DND-41 (cell line): ENCODE measurements at regions not wholly inside any gene's neighbourhood (a gene's known extent, or its start where the extent isn't known, plus 50 kb on each side); places are given as distances from the start of the nearest gene placed in this dataset.

ENCODE experiments used
- ATAC-seq: fragments of 200-7000 bp; cut with Tn5 transposase; 3 replicates; pipeline ENCODE4 v1.9.1; 2021; ENCODE audit warnings: low read depth; ENCODE audit not compliant: insufficient read depth
- DNase-seq: peaks from one replicate; pipeline ENCODE4 v3.0.0-alpha.2; 2020
- H2AFZ ChIP-seq: 2 replicates; pipeline ENCODE4 v1.6.0; 2012; ENCODE audit warnings: low read depth, low read length
- H3K27ac ChIP-seq: 2 replicates; pipeline ENCODE4 v1.5.1; 2012; ENCODE audit warnings: low read length, inconsistent platforms
- H3K27me3 ChIP-seq: fragments of 200-600 bp; sonication (generic); 2 replicates; pipeline ENCODE4 v1.6.0; 2012; ENCODE audit warnings: low read length, mild to moderate bottlenecking, inconsistent platforms; ENCODE audit not compliant: insufficient read depth, poor library complexity
- H3K36me3 ChIP-seq: 2 replicates; pipeline ENCODE4 v1.5.1; 2012; ENCODE audit warnings: low read length, inconsistent platforms; ENCODE audit not compliant: insufficient read depth
- H3K4me1 ChIP-seq: 2 replicates; pipeline ENCODE4 v1.5.1; 2012; ENCODE audit warnings: mild to moderate bottlenecking, low read length; ENCODE audit not compliant: insufficient read depth
- H3K4me2 ChIP-seq: 2 replicates; pipeline ENCODE4 v1.6.0; 2012; ENCODE audit warnings: mild to moderate bottlenecking, moderate library complexity, low read length, inconsistent platforms; ENCODE audit not compliant: insufficient read depth
- H3K4me3 ChIP-seq, 2 experiments: fragments of 200-600 bp in 1 of 2; shearing (Covaris generic) in 1 of 2; 2 replicates each; pipeline ENCODE4 v1.5.1; 2012 to 2016; ENCODE audit warnings: inconsistent platforms in 2 of 2, low read length in 2 of 2, mild to moderate bottlenecking in 2 of 2, low read depth in 1 of 2, moderate library complexity in 1 of 2
- H3K79me2 ChIP-seq: 2 replicates; pipeline ENCODE4 v1.6.0; 2012; ENCODE audit warnings: low read length, inconsistent platforms; ENCODE audit not compliant: insufficient read depth
- H3K9ac ChIP-seq: 2 replicates; pipeline ENCODE4 v1.6.0; 2012; ENCODE audit warnings: low read depth, mild to moderate bottlenecking, inconsistent platforms, low read length, moderate library complexity
- H3K9me3 ChIP-seq: 2 replicates; pipeline ENCODE4 v1.5.1; 2012; ENCODE audit warnings: low read length, moderate library complexity, mild to moderate bottlenecking, inconsistent platforms; ENCODE audit not compliant: insufficient read depth, severe bottlenecking
- H4K20me1 ChIP-seq: 2 replicates; pipeline ENCODE4 v1.6.0; 2012; ENCODE audit warnings: low read length; ENCODE audit not compliant: insufficient read depth
- EZH2 ChIP-seq: IDR thresholded peaks from 3 replicates; pipeline ENCODE4 v1.6.1; 2012; ENCODE audit warnings: borderline replicate concordance, low read depth, mild to moderate bottlenecking, moderate library complexity, low read length, inconsistent platforms; ENCODE audit not compliant: severe bottlenecking
- TF ChIP-seq, protein P1 (sequence below): IDR thresholded peaks from 2 replicates; pipeline ENCODE4 v1.5.1; 2012; ENCODE audit warnings: borderline replicate concordance, low read length, moderate library complexity, mild to moderate bottlenecking; ENCODE audit not compliant: poor library complexity, severe bottlenecking; ENCODE audit errors: extremely low read depth

DNA sequence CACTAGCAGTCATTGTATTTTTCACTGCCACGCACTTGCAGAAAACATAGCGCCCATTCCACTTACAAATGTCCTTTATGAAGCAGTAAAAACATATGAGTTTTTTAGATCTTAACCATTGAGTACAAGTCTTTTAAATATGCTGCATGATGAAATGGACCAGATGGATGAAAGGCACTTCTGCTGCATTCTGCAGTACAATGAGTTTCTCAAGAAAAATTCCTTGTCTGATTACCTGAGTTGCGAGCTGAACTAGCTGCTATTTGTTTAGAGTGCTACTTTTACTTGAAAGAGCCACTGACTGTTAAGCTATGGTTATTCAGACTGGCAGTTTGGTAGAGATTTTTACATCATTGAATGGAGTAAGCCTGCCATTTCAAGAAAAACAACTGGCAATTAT lies 825.5 kb upstream of the ACVR2A start:
- H2AFZ ChIP-seq = no peak overlapping the region
- DNase-seq = no peak
- no peak overlapping the region for H3K4me3 ChIP-seq
- TF ChIP-seq EZH2 = no peak
- TF ChIP-seq, protein P1, sequence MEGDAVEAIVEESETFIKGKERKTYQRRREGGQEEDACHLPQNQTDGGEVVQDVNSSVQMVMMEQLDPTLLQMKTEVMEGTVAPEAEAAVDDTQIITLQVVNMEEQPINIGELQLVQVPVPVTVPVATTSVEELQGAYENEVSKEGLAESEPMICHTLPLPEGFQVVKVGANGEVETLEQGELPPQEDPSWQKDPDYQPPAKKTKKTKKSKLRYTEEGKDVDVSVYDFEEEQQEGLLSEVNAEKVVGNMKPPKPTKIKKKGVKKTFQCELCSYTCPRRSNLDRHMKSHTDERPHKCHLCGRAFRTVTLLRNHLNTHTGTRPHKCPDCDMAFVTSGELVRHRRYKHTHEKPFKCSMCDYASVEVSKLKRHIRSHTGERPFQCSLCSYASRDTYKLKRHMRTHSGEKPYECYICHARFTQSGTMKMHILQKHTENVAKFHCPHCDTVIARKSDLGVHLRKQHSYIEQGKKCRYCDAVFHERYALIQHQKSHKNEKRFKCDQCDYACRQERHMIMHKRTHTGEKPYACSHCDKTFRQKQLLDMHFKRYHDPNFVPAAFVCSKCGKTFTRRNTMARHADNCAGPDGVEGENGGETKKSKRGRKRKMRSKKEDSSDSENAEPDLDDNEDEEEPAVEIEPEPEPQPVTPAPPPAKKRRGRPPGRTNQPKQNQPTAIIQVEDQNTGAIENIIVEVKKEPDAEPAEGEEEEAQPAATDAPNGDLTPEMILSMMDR = no peak
- H3K9ac ChIP-seq = no peak overlapping the region
- H3K9me3 ChIP-seq = peaks cover 4% of the 10 kb centered on the region
- no peaks in the 10 kb centered on the region for H4K20me1 ChIP-seq
- no peaks in the 10 kb centered on the region for H3K27me3 ChIP-seq
- H3K79me2 ChIP-seq = no peaks in the 10 kb centered on the region
- H3K4me2 ChIP-seq = no peak overlapping the region
- no peaks in the 10 kb centered on the region for H3K4me1 ChIP-seq
- ATAC-seq = no peak
- H3K36me3 ChIP-seq = no peaks in the 10 kb centered on the region
- H3K27ac ChIP-seq = no peak overlapping the region

DNA sequence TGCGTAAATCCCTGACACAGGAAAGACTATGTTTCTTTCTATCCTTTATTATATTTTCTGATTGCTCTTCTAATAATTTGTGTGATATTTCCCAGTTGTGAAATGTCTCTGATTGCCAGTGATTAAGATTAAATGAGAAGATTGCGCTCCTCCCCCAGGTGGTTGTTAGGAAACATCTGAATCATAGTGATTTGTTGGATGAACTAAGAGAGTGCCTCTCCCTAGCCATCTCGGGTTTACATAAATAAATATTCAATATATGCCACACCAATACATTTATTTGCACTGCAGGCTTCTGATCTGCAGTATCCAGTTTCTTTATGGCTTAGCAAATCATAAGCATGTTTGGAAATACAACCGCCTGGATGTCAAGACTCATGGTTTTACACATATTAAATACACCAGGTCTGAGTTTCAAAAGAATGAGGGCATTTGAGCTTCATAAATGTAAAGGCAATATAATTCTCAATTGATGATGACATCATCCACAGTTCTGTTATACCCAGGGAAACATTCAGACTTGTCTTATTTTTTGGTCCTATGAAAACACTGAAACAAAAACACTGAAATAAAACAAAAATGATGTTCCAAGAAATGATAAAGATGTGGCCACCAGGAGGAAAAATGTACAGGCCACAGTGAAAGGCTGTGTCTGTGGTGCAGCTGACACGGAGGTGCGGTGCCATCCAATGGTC lies 826.7 kb upstream of the ACVR2A start:
- H3K4me3 ChIP-seq = no peak overlapping the region
- H2AFZ ChIP-seq = no peak overlapping the region
- no peaks in the 10 kb centered on the region for H3K27me3 ChIP-seq
- H3K4me2 ChIP-seq = no peak overlapping the region
- H3K9me3 ChIP-seq = peaks cover 4% of the 10 kb centered on the region
- no peak for DNase-seq
- TF ChIP-seq, protein P1 = no peak
- TF ChIP-seq EZH2 = no peak
- no peak overlapping the region for H3K27ac ChIP-seq
- H3K79me2 ChIP-seq = no peaks in the 10 kb centered on the region
- ATAC-seq = no peak
- H4K20me1 ChIP-seq = no peaks in the 10 kb centered on the region
- H3K9ac ChIP-seq = no peak overlapping the region
- no peaks in the 10 kb centered on the region for H3K4me1 ChIP-seq
- H3K36me3 ChIP-seq = no peaks in the 10 kb centered on the region

DNA sequence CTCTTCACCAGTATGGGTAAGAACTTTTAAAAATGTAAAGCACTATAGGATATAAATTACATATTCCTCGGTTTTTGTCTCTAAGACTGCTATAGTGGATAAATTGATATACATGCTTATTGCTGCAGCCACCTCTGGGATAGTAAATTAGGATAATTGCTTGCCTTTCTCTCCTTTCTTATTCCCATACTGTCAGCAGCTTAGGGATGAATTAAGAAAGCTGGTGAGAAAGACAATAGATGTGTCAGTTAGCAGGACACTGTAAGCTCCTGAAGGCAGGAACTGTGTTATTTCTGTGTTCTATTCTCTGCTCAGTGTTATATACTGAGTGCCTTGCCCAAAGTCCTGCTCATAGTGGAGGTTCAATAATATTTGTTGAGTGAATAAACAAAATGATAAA lies 828.6 kb upstream of the ACVR2A start:
- Histone ChIP-seq H3K9me3 (no peaks in the 10 kb centered on the region), H3K9ac (no peak overlapping the region), H3K4me3 (no peak overlapping the region), H2AFZ (no peak overlapping the region), H3K27me3 (no peaks in the 10 kb centered on the region), H3K4me1 (no peaks in the 10 kb centered on the region), H3K4me2 (no peak overlapping the region), H3K79me2 (no peaks in the 10 kb centered on the region), H4K20me1 (no peaks in the 10 kb centered on the region), H3K36me3 (no peaks in the 10 kb centered on the region), H3K27ac (no peak overlapping the region)
- no peak for TF ChIP-seq EZH2
- TF ChIP-seq, protein P1 = no peak
- no peak for ATAC-seq
- DNase-seq = no peak

DNA sequence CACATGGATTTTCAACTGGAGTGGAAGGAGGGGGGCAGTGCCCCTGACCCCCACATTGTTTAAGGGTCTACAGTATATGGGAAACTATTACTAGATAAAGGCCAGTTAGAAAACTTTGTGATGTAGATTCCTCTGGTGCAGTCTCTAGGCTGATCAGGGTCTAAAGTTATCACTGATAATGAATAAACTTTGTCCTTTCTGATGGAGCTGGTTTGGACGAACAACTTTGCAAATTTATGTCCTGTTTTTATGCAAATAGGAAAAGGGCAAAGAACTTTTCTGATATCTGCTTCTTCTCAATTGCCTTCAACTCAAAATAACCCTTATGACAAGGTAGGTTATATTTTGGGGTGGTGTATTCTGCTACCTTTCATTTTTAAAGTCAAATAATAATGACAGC lies 829.2 kb upstream of the ACVR2A start:
- ATAC-seq (no peak), DNase-seq (no peak)
- H3K27me3 ChIP-seq = no peaks in the 10 kb centered on the region
- no peak overlapping the region for H3K4me3 ChIP-seq
- TF ChIP-seq, protein P1 = no peak
- TF ChIP-seq EZH2 = no peak
- H3K36me3 ChIP-seq = no peaks in the 10 kb centered on the region
- no peak overlapping the region for H3K9ac ChIP-seq
- no peak overlapping the region for H3K27ac ChIP-seq
- no peaks in the 10 kb centered on the region for H4K20me1 ChIP-seq
- H3K9me3 ChIP-seq = no peaks in the 10 kb centered on the region
- no peak overlapping the region for H2AFZ ChIP-seq
- H3K4me1 ChIP-seq = no peaks in the 10 kb centered on the region
- H3K79me2 ChIP-seq = no peaks in the 10 kb centered on the region
- H3K4me2 ChIP-seq = no peak overlapping the region
